Psoas muscle (tissue), 7 donors: ENCODE measurements at regions not wholly inside any gene's neighbourhood (a gene's known extent, or its start where the extent isn't known, plus 50 kb on each side); places are given as distances from the start of the nearest gene placed in this dataset.

Experiments used
- ATAC-seq, 4 donors: fragments of 200-7000 bp; cut with Tn5 transposase; one replicate each; pipeline ENCODE4 v1.9.1; 2020; ENCODE audit warnings: moderate library complexity in 3 of 4, mild to moderate bottlenecking in 2 of 4
- DNase-seq, 2 donors: peaks; one replicate each; pipeline ENCODE4 v3.0.0-alpha.2; 2020
- H3K27ac ChIP-seq: fragments of 200-600 bp; one replicate; pipeline ENCODE4 v1.8.0; 2022
- H3K27me3 ChIP-seq, 3 donors: fragments of 200-600 bp in 1 of 3; one replicate each; pipeline versions ENCODE4 v1.6.1 to v1.8.0; 2013 to 2022; ENCODE audit warnings: low read length in 2 of 3, mild to moderate bottlenecking in 2 of 3, moderate library complexity in 1 of 3; ENCODE audit not compliant: insufficient read depth in 3 of 3
- H3K36me3 ChIP-seq, 2 donors: fragments of 200-600 bp in 1 of 2; one replicate each; pipeline versions ENCODE4 v1.6.1 to v1.8.0; 2013 to 2022; ENCODE audit warnings: low read depth in 1 of 2, mild to moderate bottlenecking in 1 of 2, moderate library complexity in 1 of 2; ENCODE audit not compliant: insufficient read depth in 1 of 2
- H3K4me1 ChIP-seq: fragments of 200-600 bp; one replicate; pipeline ENCODE4 v1.8.0; 2022
- H3K4me3 ChIP-seq: fragments of 200-600 bp; one replicate; pipeline ENCODE4 v1.8.0; 2022; ENCODE audit warnings: mild to moderate bottlenecking
- H3K9me3 ChIP-seq: fragments of 200-600 bp; one replicate; pipeline ENCODE4 v1.8.0; 2022
- WGBS, 3 donors: extraction: QIAGEN DNeasy Blood & Tissue Kit; methylation state at CpG; one replicate each; pipeline versions ENCODE4 v1.1.6 to v1.1.7; 2013; 5-methylcytosine and 5-hydroxymethylcytosine counted together
- intact Hi-C, 2 donors: fragments of 100-400 bp; cut with DNase I; formaldehyde crosslinking; loops; one replicate each; pipeline versions ENCODE4 v1.11.0 to v1.14.2; 2022
- TF ChIP-seq, protein P1 (sequence below): fragments of 200-600 bp; IDR thresholded peaks from one replicate; pipeline ENCODE4 v1.8.0; 2022; ENCODE audit warnings: antibody characterized with exemption
- donor health status: healthy with polysubstance abuse.
- donor health status: DM: no; HTN: no; CAD: no; lungs with moderate emphysema.
- donor health status: Bipolar disorder and iron deficiency.
- donor health status: healthy.
- donor health status: DM: yes; HTN: yes; CAD: no.
- donor health status: DM: no; HTN: no; CAD: no.
- donor health status: DM: yes; HTN: yes; CAD: no.

DNA sequence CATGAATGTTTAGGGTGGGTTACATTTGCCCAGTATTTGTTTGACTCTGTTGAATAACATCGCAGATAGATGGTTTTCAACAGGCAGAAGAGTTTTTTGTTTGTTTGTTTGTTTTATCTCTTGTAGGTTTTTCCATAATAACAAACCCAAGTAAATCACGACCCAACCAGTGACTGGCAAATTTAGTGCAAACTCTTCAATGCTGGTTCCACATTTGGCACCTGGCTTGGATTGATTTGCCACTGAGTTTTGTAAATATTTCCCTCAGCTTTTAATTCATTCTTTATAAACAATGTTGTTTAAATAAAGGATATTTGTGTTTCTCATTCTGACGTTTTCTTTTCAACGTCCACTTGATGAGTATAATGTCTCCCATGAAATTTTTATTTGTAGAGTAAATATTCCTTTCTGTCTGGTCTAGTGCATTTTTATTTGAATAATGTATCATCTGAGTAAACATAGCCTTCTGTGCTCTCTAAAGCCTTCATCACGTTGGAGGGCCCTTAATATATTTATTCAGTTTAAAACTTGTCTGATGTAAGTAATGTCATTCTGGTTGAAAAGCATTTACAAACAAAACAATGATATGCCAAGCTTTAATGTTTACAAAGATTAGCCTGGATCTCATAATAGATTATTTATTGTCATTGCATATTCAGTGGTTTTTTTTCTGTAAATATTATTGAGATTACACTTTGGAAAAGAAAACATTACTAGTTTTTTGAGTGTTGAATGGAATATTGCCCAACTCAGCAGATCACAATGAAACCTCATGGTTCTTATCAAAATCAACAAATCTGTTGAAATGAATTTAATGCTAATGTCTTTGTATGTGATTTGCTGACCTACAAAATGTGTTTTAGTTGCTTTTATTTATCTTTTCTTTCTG lies 90.4 kb upstream of the PEG3 start:
- Histone ChIP-seq H3K9me3 (peaks cover 8% of the 10 kb centered on the region), H3K27me3 (no peaks in the 10 kb centered on the region), H3K4me3 (no peak overlapping the region), H3K36me3 (no peaks in the 10 kb centered on the region), H3K27ac (no peak overlapping the region), H3K4me1 (no peaks in the 10 kb centered on the region)
- WGBS, 3 donors = 47 to 63% (median 48%) methylated on average over 5 of the region's 5 CpGs
- DNase-seq = no peak
- intact Hi-C loops = no loop called here
- TF ChIP-seq, protein P1, sequence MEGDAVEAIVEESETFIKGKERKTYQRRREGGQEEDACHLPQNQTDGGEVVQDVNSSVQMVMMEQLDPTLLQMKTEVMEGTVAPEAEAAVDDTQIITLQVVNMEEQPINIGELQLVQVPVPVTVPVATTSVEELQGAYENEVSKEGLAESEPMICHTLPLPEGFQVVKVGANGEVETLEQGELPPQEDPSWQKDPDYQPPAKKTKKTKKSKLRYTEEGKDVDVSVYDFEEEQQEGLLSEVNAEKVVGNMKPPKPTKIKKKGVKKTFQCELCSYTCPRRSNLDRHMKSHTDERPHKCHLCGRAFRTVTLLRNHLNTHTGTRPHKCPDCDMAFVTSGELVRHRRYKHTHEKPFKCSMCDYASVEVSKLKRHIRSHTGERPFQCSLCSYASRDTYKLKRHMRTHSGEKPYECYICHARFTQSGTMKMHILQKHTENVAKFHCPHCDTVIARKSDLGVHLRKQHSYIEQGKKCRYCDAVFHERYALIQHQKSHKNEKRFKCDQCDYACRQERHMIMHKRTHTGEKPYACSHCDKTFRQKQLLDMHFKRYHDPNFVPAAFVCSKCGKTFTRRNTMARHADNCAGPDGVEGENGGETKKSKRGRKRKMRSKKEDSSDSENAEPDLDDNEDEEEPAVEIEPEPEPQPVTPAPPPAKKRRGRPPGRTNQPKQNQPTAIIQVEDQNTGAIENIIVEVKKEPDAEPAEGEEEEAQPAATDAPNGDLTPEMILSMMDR = no peak
- no peak for ATAC-seq

DNA sequence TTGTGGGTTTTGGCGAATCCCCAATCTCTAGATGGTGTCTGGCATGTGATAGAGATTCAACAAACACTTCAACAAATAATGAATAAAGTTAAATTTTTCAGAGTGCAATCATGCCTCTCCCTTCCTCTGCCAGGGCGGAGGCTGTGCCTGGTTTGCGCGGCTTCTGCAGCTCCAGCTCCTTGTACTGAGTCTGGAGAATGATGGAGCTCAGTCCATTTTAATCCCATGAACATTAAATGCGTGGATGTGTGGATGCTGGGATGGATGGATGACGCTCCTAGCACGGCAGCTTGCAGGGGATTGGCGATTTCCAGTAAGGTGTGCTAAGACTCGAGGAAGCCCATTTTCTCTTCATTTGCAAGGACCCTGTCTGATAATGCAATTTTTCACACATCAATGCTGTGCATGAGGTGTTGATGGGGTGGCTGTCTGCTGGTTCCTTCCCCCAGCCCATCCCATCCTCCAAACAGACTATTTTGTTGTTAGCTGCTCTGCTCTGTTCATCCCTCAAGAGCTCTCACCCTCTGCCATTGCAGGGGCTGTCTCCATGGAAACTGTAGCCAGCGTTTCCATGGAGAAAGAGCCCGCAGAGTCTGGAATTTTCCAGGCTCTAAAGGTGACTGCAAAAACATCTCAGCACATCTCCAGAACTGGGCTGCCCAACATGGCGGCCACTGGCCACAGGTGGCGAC lies 92.6 kb upstream of the PEG3 start:
- ATAC-seq (no peak), DNase-seq (no peak)
- no peaks in the 10 kb centered on the region for H3K36me3 ChIP-seq
- H3K27ac ChIP-seq = no peak overlapping the region
- TF ChIP-seq, protein P1 = no peak
- 80 to 88% (median 87%) methylated on average over 13 of the region's 13 CpGs for WGBS, 3 donors
- peaks cover 4% of the 10 kb centered on the region for H3K9me3 ChIP-seq
- H3K4me1 ChIP-seq = no peaks in the 10 kb centered on the region
- no peaks in the 10 kb centered on the region for H3K27me3 ChIP-seq
- intact Hi-C loops = no loop called here
- H3K4me3 ChIP-seq = no peak overlapping the region

DNA sequence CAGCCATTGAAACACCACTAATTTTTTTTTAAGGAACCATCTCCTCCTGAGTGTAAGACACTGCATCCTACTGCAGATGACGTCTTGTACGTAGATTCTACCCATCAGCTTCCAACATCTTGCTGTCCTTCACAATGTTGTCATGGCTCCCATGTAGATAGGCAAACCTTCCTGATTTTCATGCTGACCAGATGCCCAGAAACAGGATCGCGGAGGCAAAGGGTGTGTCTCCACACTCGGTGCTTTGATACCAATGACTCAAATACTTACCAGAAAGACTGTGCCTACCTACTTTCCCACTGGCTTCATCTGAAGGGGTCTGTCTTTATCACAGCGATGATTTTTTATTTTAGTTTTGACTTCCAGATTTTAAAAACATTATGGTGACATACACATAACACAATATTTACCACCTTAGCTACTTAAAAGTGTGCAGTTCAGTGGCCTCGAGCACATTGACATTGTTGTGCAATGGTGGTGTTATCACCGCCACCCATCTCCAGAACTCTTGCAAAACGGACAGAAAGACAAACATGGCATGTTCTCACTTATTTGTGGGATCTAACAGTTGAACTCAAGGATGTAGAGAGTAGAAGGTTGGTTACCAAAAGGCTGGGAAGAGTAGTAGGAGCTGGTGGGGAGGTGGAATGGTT lies 94.0 kb upstream of the PEG3 start:
- no peak overlapping the region for H3K4me3 ChIP-seq
- peaks cover 4% of the 10 kb centered on the region for H3K9me3 ChIP-seq
- TF ChIP-seq, protein P1 = no peak
- H3K4me1 ChIP-seq = no peaks in the 10 kb centered on the region
- WGBS, 3 donors = 79 to 87% (median 79%) methylated on average over 9 of the region's 9 CpGs
- ATAC-seq = no peak
- intact Hi-C loops = no loop called here
- DNase-seq = no peak
- H3K27ac ChIP-seq = no peak overlapping the region
- H3K27me3 ChIP-seq = no peaks in the 10 kb centered on the region
- no peaks in the 10 kb centered on the region for H3K36me3 ChIP-seq

DNA sequence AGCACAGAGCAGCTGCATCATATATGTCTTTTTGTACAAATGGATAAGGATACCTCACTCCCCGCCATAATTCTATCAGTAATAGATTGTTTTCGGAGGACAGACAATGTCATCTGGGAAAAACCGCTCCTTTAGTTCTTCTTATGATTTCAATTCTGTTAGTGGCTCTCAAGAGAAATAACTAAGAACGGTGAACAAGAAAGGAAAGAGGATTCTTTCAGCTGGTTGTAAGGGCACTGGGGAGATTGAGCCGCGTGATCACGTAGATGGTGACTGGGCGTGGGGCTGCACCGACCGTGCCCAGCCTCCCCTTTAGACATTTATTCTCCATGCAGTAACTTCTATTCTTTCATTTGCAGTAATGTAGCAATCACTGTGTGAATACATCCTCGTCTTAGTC lies 99.4 kb upstream of the PEG3 start:
- ATAC-seq = no peak
- 83 to 87% (median 85%) methylated on average over 11 of the region's 11 CpGs for WGBS, 3 donors
- Histone ChIP-seq H3K27me3 (no peaks in the 10 kb centered on the region), H3K4me3 (no peak overlapping the region), H3K36me3 (no peaks in the 10 kb centered on the region), H3K4me1 (no peaks in the 10 kb centered on the region), H3K9me3 (no peaks in the 10 kb centered on the region), H3K27ac (no peak overlapping the region)
- intact Hi-C loops = no loop called here
- DNase-seq = no peak
- TF ChIP-seq, protein P1 = no peak
